HUES48 (cell line): ENCODE measurements at regions not wholly inside any gene's neighbourhood (a gene's known extent, or its start where the extent isn't known, plus 50 kb on each side); places are given as distances from the start of the nearest gene placed in this dataset.

Experiments
- H3K27ac ChIP-seq: one replicate; pipeline ENCODE4 v1.7.0; 2013; ENCODE audit warnings: low read depth, low read length, inconsistent platforms
- H3K27me3 ChIP-seq: 2 replicates; pipeline ENCODE4 v1.6.1; 2013; ENCODE audit warnings: mild to moderate bottlenecking, low read length; ENCODE audit not compliant: control insufficient read depth, insufficient read depth
- H3K36me3 ChIP-seq: 2 replicates; pipeline ENCODE4 v1.6.1; 2013; ENCODE audit warnings: low read length; ENCODE audit not compliant: control insufficient read depth, insufficient read depth
- H3K4me1 ChIP-seq: 2 replicates; pipeline ENCODE4 v1.6.1; 2013; ENCODE audit warnings: mild to moderate bottlenecking, low read length; ENCODE audit not compliant: control insufficient read depth, insufficient read depth
- H3K4me3 ChIP-seq: 2 replicates; pipeline ENCODE4 v1.5.1; 2013; ENCODE audit warnings: mild to moderate bottlenecking, low read depth, low read length
- H3K9ac ChIP-seq: 2 replicates; pipeline ENCODE4 v1.6.1; 2013; ENCODE audit warnings: mild to moderate bottlenecking, low read depth, low read length, moderate library complexity
- H3K9me3 ChIP-seq: 2 replicates; pipeline ENCODE4 v1.6.1; 2013; ENCODE audit warnings: low read length; ENCODE audit not compliant: control insufficient read depth, insufficient read depth

GRCh38 chr2:204321910-204322751 lies 223.1 kb upstream of the PARD3B start:
- H3K27ac ChIP-seq = no peak overlapping the region

DNA sequence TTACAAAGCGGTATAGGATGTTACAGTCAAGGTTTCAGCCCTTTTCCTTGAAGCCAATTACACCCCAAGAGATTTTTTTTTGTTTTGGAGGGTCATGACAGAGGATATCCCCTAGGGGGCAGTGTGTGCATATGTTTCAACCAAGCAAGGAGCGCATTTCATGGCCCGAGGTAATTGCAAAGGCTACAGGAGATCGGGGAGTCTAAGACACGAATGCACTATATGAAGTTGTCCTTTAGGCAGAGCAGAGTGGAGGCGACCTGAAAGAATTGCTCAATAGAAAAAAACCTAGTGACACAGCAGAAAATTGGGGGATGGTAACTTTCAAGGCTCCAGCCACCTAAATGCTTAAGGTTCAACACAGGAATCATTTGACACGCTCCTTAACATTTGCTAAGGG lies 219.8 kb upstream of the PARD3B start:
- Histone ChIP-seq H3K36me3 (no peaks in the 10 kb centered on the region), H3K27ac (no peak overlapping the region), H3K4me3 (no peak overlapping the region), H3K9ac (no peak overlapping the region), H3K4me1 (peaks cover 6% of the 10 kb centered on the region), H3K9me3 (no peaks in the 10 kb centered on the region), H3K27me3 (no peaks in the 10 kb centered on the region)

More at GRCh38 chr2:204321910-204322751, 223.1 kb upstream of the PARD3B start:
- Histone ChIP-seq H3K9ac (no peak overlapping the region), H3K4me1 (peaks cover 6% of the 10 kb centered on the region), H3K36me3 (no peaks in the 10 kb centered on the region), H3K4me3 (no peak overlapping the region), H3K9me3 (no peaks in the 10 kb centered on the region), H3K27me3 (no peaks in the 10 kb centered on the region)

DNA sequence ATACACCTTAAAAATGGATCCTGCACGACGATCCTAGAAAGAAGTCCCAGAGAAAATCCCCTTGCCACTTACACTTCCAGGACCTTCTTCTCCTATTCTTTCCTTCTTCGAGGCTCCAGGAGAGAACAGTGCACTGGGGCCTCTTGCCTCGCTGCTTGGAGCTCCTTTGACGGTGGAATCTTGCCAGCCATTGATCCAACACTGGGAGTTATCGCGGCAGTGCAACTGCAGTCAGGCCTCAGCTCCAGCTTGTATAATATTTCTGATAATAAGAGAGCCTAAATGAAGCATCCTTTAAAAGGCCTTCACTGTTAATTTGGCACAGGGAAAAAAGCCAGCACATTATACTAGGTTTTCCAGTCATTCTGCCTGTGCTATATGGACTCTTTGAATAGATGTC lies 216.9 kb upstream of the PARD3B start:
- Histone ChIP-seq H3K4me1 (peaks cover 6% of the 10 kb centered on the region), H3K36me3 (no peaks in the 10 kb centered on the region), H3K27me3 (no peaks in the 10 kb centered on the region), H3K4me3 (no peak overlapping the region), H3K27ac (no peak overlapping the region), H3K9ac (no peak overlapping the region), H3K9me3 (no peaks in the 10 kb centered on the region)

DNA sequence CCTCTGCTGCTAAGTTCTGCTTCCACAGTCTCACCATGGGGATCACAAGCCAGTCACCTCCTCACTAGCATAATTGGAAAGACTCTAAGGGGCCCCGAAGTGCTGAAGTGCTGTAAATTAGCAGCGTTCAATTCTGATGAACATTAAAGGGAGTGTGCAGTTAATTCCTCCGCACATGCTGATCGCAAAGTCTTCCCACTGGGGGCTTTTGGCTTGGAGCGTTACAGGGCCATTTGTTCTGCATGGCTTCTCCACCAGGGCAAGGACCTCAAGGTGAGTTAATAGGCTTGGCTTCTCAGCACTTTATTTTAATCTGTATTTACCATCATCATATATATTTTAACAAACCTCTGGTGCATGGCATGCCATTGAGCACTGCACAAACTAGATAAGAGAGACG lies 216.3 kb upstream of the PARD3B start:
- no peak overlapping the region for H3K4me3 ChIP-seq
- H3K9me3 ChIP-seq = no peaks in the 10 kb centered on the region
- H3K27ac ChIP-seq = no peak overlapping the region
- no peaks in the 10 kb centered on the region for H3K27me3 ChIP-seq
- no peak overlapping the region for H3K9ac ChIP-seq
- no peaks in the 10 kb centered on the region for H3K36me3 ChIP-seq
- H3K4me1 ChIP-seq = peaks cover 6% of the 10 kb centered on the region

DNA sequence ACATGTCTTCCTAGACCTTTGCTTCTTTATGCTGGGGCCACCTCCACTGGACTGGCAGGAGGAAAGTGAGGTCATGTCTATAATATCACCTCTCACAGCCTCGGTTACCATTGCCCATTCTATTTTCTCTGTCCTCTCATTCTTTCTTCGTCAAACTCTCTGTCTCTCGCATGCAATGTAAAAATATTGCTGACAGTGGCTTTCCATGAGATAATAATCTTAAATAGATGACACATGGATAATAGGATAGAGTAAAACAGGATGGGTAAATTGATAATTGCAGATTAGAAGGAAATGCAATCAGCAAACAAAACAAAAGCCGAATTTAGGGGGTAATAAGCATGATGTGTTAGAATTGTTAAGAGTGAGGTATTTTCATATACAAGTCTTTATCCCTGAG lies 215.7 kb upstream of the PARD3B start:
- no peaks in the 10 kb centered on the region for H3K27me3 ChIP-seq
- H3K27ac ChIP-seq = no peak overlapping the region
- H3K4me1 ChIP-seq = peaks cover 6% of the 10 kb centered on the region
- H3K36me3 ChIP-seq = no peaks in the 10 kb centered on the region
- no peaks in the 10 kb centered on the region for H3K9me3 ChIP-seq
- H3K4me3 ChIP-seq = no peak overlapping the region
- H3K9ac ChIP-seq = no peak overlapping the region

GRCh38 chr2:204331180-204331579 lies 214.1 kb upstream of the PARD3B start:
- Histone ChIP-seq H3K27me3 (no peaks in the 10 kb centered on the region), H3K27ac (no peak overlapping the region), H3K4me1 (no peaks in the 10 kb centered on the region), H3K4me3 (no peak overlapping the region), H3K9me3 (no peaks in the 10 kb centered on the region), H3K36me3 (no peaks in the 10 kb centered on the region), H3K9ac (no peak overlapping the region)

GRCh38 chr2:204331988-204332387 lies 213.3 kb upstream of the PARD3B start:
- Histone ChIP-seq H3K27me3 (no peaks in the 10 kb centered on the region), H3K27ac (no peak overlapping the region), H3K4me3 (no peak overlapping the region), H3K9me3 (no peaks in the 10 kb centered on the region), H3K36me3 (no peaks in the 10 kb centered on the region), H3K4me1 (no peaks in the 10 kb centered on the region), H3K9ac (no peak overlapping the region)

GRCh38 chr2:204332706-204333105 lies 212.6 kb upstream of the PARD3B start:
- Histone ChIP-seq H3K27ac (no peak overlapping the region), H3K36me3 (no peaks in the 10 kb centered on the region), H3K9me3 (no peaks in the 10 kb centered on the region), H3K9ac (no peak overlapping the region), H3K27me3 (no peaks in the 10 kb centered on the region), H3K4me1 (no peaks in the 10 kb centered on the region), H3K4me3 (no peak overlapping the region)

- no peaks in the 10 kb centered on the region for H3K27me3 ChIP-seq
- no peaks in the 10 kb centered on the region for H3K36me3 ChIP-seq
- peaks cover under 1% of the 10 kb centered on the region for H3K4me1 ChIP-seq
- no peak overlapping the region for H3K4me3 ChIP-seq
- no peak overlapping the region for H3K9ac ChIP-seq
- H3K27ac ChIP-seq = no peak overlapping the region
- no peaks in the 10 kb centered on the region for H3K9me3 ChIP-seq
Measured at GRCh38 chr2:204333861-204334260, 211.4 kb upstream of the PARD3B start.

DNA sequence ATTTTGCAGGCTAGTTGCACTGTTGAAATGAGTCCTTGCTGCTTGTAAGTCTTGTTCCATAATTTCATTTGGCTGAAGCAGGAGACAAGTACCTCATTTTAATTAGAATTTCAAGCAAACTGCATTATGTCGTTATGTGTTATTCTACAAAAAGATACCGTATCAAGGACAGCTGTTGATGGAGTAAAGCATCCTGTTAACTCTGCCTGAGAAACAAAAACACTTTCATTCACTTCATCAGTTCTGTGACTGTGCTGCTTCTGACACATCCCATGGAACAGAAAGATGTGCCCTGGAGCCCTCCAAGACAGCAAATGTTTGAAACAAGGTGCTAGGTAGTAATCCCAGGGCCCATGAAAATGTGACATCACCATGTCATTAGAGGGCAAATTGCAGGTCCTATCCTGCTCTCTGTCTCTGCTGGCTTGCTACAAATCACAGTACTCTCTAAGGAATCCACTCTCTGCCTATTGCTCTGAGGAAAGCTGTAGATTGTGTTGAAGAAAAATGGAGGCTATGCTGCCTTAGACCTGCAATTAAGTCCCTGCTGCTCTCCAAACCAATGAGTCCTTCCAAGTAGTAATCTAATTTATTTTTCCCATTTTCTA lies 209.7 kb upstream of the PARD3B start:
- no peaks in the 10 kb centered on the region for H3K27me3 ChIP-seq
- no peak overlapping the region for H3K9ac ChIP-seq
- no peaks in the 10 kb centered on the region for H3K36me3 ChIP-seq
- peaks cover 12% of the 10 kb centered on the region for H3K4me1 ChIP-seq
- H3K4me3 ChIP-seq = no peak overlapping the region
- H3K9me3 ChIP-seq = no peaks in the 10 kb centered on the region
- no peak overlapping the region for H3K27ac ChIP-seq

DNA sequence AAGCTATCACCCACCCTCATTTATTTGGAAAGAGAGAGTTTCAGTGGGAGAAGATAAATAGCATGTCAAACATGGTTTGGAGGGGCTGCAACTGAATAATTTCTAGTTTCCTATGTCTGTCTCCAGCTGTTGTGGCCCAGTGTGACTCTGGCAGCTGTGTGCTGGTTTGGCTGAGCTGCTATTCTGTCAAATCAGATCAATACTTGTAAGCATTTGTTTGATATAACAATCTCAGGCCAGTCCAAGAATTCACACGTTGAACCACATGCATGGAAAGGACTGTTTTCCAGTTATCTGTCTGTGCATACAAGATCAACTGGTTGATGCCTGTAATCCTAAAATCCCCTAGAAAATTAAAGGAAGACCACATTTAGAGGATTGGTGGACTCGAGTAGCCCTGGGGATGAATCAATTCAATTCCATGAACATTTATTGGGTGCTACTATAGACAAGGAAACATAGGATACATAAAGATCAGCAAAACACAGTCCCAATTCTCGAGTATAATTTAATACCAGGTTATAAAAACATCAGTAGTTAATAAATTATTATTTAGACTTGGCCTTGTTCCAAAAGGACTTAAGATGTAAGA lies 209.0 kb upstream of the PARD3B start:
- no peaks in the 10 kb centered on the region for H3K36me3 ChIP-seq
- H3K27ac ChIP-seq = no peak overlapping the region
- no peak overlapping the region for H3K9ac ChIP-seq
- no peak overlapping the region for H3K4me3 ChIP-seq
- peaks cover 12% of the 10 kb centered on the region for H3K4me1 ChIP-seq
- H3K9me3 ChIP-seq = no peaks in the 10 kb centered on the region
- H3K27me3 ChIP-seq = no peaks in the 10 kb centered on the region
